ENCODE measurements at regions not wholly inside any gene's neighbourhood (a gene's known extent, or its start where the extent isn't known, plus 50 kb on each side); places are given as distances from the start of the nearest gene placed in this dataset.

GRCh38 chr14:44010595-44010994, 496.5 kb downstream of the FSCB start:
- Histone ChIP-seq H3K4me1 (ENCODE audit: control insufficient read depth in 2 of 2, insufficient read depth in 2 of 2, low read length in 1 of 2) (no peaks in the 10 kb centered on the region), H3K36me3 (ENCODE audit: control insufficient read depth in 2 of 2, insufficient read depth in 2 of 2, low read length in 1 of 2) (no peaks in the 10 kb centered on the region), H3K9me3 (ENCODE audit: control insufficient read depth in 2 of 2, insufficient read depth in 1 of 2, low read depth in 1 of 2, low read length in 1 of 2) (no peaks in the 10 kb centered on the region), H3K27ac (ENCODE audit: low read depth in 2 of 2, low read length in 1 of 2) (no peak overlapping the region), H3K4me3 (ENCODE audit: low read depth in 1 of 2, low read length in 2 of 2) (no peak overlapping the region), H3K27me3 (ENCODE audit: control insufficient read depth in 1 of 2, insufficient read depth in 2 of 2, low read length in 2 of 2) (no peaks in the 10 kb centered on the region)

GRCh38 chr14:44010071-44010470, 497.0 kb downstream of the FSCB start:
- WGBS, 2 donors: 50 to 52% methylated on average over 3 of the region's 3 CpGs
- Histone ChIP-seq H3K4me1 (ENCODE audit: control insufficient read depth in 2 of 2, insufficient read depth in 2 of 2, low read length in 1 of 2) (no peaks in the 10 kb centered on the region), H3K36me3 (ENCODE audit: control insufficient read depth in 2 of 2, insufficient read depth in 2 of 2, low read length in 1 of 2) (no peaks in the 10 kb centered on the region)

GRCh38 chr14:44009642-44010041, 497.4 kb downstream of the FSCB start:
- no peaks in the 10 kb centered on the region for H3K27me3 ChIP-seq (ENCODE audit: control insufficient read depth in 1 of 2, insufficient read depth in 2 of 2, low read length in 2 of 2)
- no peaks in the 10 kb centered on the region for H3K36me3 ChIP-seq (ENCODE audit: control insufficient read depth in 2 of 2, insufficient read depth in 2 of 2, low read length in 1 of 2)
- H3K4me1 ChIP-seq (ENCODE audit: control insufficient read depth in 2 of 2, insufficient read depth in 2 of 2, low read length in 1 of 2): no peaks in the 10 kb centered on the region
- H3K4me3 ChIP-seq (ENCODE audit: low read depth in 1 of 2, low read length in 2 of 2): no peak overlapping the region
- no peaks in the 10 kb centered on the region for H3K9me3 ChIP-seq (ENCODE audit: control insufficient read depth in 2 of 2, insufficient read depth in 1 of 2, low read depth in 1 of 2, low read length in 1 of 2)
- 51 to 71% methylated on average over 1 of the region's 1 CpG for WGBS, 2 donors
- H3K27ac ChIP-seq (ENCODE audit: low read depth in 2 of 2, low read length in 1 of 2): no peak overlapping the region

More at GRCh38 chr14:44010071-44010470, 497.0 kb downstream of the FSCB start:
- Histone ChIP-seq H3K4me3 (ENCODE audit: low read depth in 1 of 2, low read length in 2 of 2) (no peak overlapping the region), H3K9me3 (ENCODE audit: control insufficient read depth in 2 of 2, insufficient read depth in 1 of 2, low read depth in 1 of 2, low read length in 1 of 2) (no peaks in the 10 kb centered on the region), H3K27me3 (ENCODE audit: control insufficient read depth in 1 of 2, insufficient read depth in 2 of 2, low read length in 2 of 2) (no peaks in the 10 kb centered on the region), H3K27ac (ENCODE audit: low read depth in 2 of 2, low read length in 1 of 2) (no peak overlapping the region)

- no peaks in the 10 kb centered on the region for H3K27me3 ChIP-seq (ENCODE audit: control insufficient read depth in 1 of 2, insufficient read depth in 2 of 2, low read length in 2 of 2)
Observed at GRCh38 chr14:43988989-43989388, 518.1 kb downstream of the FSCB start.

GRCh38 chr14:43983721-43984120, 523.4 kb downstream of the FSCB start:
- Histone ChIP-seq H3K27me3 (ENCODE audit: control insufficient read depth in 1 of 2, insufficient read depth in 2 of 2, low read length in 2 of 2) (no peaks in the 10 kb centered on the region), H3K4me3 (ENCODE audit: low read depth in 1 of 2, low read length in 2 of 2) (no peak overlapping the region), H3K27ac (ENCODE audit: low read depth in 2 of 2, low read length in 1 of 2) (no peak overlapping the region), H3K4me1 (ENCODE audit: control insufficient read depth in 2 of 2, insufficient read depth in 2 of 2, low read length in 1 of 2) (no peaks in the 10 kb centered on the region), H3K36me3 (ENCODE audit: control insufficient read depth in 2 of 2, insufficient read depth in 2 of 2, low read length in 1 of 2) (no peaks in the 10 kb centered on the region), H3K9me3 (ENCODE audit: control insufficient read depth in 2 of 2, insufficient read depth in 1 of 2, low read depth in 1 of 2, low read length in 1 of 2) (no peaks in the 10 kb centered on the region)
- WGBS, 2 donors: 65 to 75% methylated on average over 8 of the region's 8 CpGs

More at GRCh38 chr14:43988989-43989388, 518.1 kb downstream of the FSCB start:
- H3K27ac ChIP-seq (ENCODE audit: low read depth in 2 of 2, low read length in 1 of 2): no peak overlapping the region
- no peaks in the 10 kb centered on the region for H3K36me3 ChIP-seq (ENCODE audit: control insufficient read depth in 2 of 2, insufficient read depth in 2 of 2, low read length in 1 of 2)
- H3K9me3 ChIP-seq (ENCODE audit: control insufficient read depth in 2 of 2, insufficient read depth in 1 of 2, low read depth in 1 of 2, low read length in 1 of 2): no peaks in the 10 kb centered on the region
- no peaks in the 10 kb centered on the region for H3K4me1 ChIP-seq (ENCODE audit: control insufficient read depth in 2 of 2, insufficient read depth in 2 of 2, low read length in 1 of 2)
- no peak overlapping the region for H3K4me3 ChIP-seq (ENCODE audit: low read depth in 1 of 2, low read length in 2 of 2)

GRCh38 chr14:43981135-43981768, 525.8 kb downstream of the FSCB start:
- Histone ChIP-seq H3K9me3 (ENCODE audit: control insufficient read depth in 2 of 2, insufficient read depth in 1 of 2, low read depth in 1 of 2, low read length in 1 of 2) (no peaks in the 10 kb centered on the region), H3K4me1 (ENCODE audit: control insufficient read depth in 2 of 2, insufficient read depth in 2 of 2, low read length in 1 of 2) (no peaks in the 10 kb centered on the region), H3K27ac (ENCODE audit: low read depth in 2 of 2, low read length in 1 of 2) (no peak overlapping the region), H3K36me3 (ENCODE audit: control insufficient read depth in 2 of 2, insufficient read depth in 2 of 2, low read length in 1 of 2) (no peaks in the 10 kb centered on the region), H3K27me3 (ENCODE audit: control insufficient read depth in 1 of 2, insufficient read depth in 2 of 2, low read length in 2 of 2) (no peaks in the 10 kb centered on the region), H3K4me3 (ENCODE audit: low read depth in 1 of 2, low read length in 2 of 2) (no peak overlapping the region)
- 48 to 53% methylated on average over 3 of the region's 3 CpGs for WGBS, 2 donors

- H3K27me3 ChIP-seq (ENCODE audit: control insufficient read depth in 1 of 2, insufficient read depth in 2 of 2, low read length in 2 of 2): no peaks in the 10 kb centered on the region
- H3K4me3 ChIP-seq (ENCODE audit: low read depth in 1 of 2, low read length in 2 of 2): no peak overlapping the region
- no peaks in the 10 kb centered on the region for H3K9me3 ChIP-seq (ENCODE audit: control insufficient read depth in 2 of 2, insufficient read depth in 1 of 2, low read depth in 1 of 2, low read length in 1 of 2)
- H3K27ac ChIP-seq (ENCODE audit: low read depth in 2 of 2, low read length in 1 of 2): no peak overlapping the region
- H3K36me3 ChIP-seq (ENCODE audit: control insufficient read depth in 2 of 2, insufficient read depth in 2 of 2, low read length in 1 of 2): no peaks in the 10 kb centered on the region
- 87 to 88% methylated on average over 5 of the region's 5 CpGs for WGBS, 2 donors
- no peaks in the 10 kb centered on the region for H3K4me1 ChIP-seq (ENCODE audit: control insufficient read depth in 2 of 2, insufficient read depth in 2 of 2, low read length in 1 of 2)
Observed at GRCh38 chr14:43956741-43957140, 550.3 kb downstream of the FSCB start.

GRCh38 chr14:43949400-43949799, 557.7 kb downstream of the FSCB start:
- 37 to 40% methylated on average over 3 of the region's 3 CpGs for WGBS, 2 donors
- Histone ChIP-seq H3K4me3 (ENCODE audit: low read depth in 1 of 2, low read length in 2 of 2) (no peak overlapping the region), H3K4me1 (ENCODE audit: control insufficient read depth in 2 of 2, insufficient read depth in 2 of 2, low read length in 1 of 2) (no peaks in the 10 kb centered on the region), H3K27me3 (ENCODE audit: control insufficient read depth in 1 of 2, insufficient read depth in 2 of 2, low read length in 2 of 2) (no peaks in the 10 kb centered on the region), H3K9me3 (ENCODE audit: control insufficient read depth in 2 of 2, insufficient read depth in 1 of 2, low read depth in 1 of 2, low read length in 1 of 2) (no peaks in the 10 kb centered on the region), H3K27ac (ENCODE audit: low read depth in 2 of 2, low read length in 1 of 2) (no peak overlapping the region), H3K36me3 (ENCODE audit: control insufficient read depth in 2 of 2, insufficient read depth in 2 of 2, low read length in 1 of 2) (no peaks in the 10 kb centered on the region)

- peaks cover 7 to 12% of the 10 kb centered on the region in 2 donors for H3K9me3 ChIP-seq (ENCODE audit: control insufficient read depth in 2 of 2, insufficient read depth in 1 of 2, low read depth in 1 of 2, low read length in 1 of 2)
- no peaks in the 10 kb centered on the region for H3K4me1 ChIP-seq (ENCODE audit: control insufficient read depth in 2 of 2, insufficient read depth in 2 of 2, low read length in 1 of 2)
- H3K27me3 ChIP-seq (ENCODE audit: control insufficient read depth in 1 of 2, insufficient read depth in 2 of 2, low read length in 2 of 2): no peaks in the 10 kb centered on the region
- no peak overlapping the region for H3K4me3 ChIP-seq (ENCODE audit: low read depth in 1 of 2, low read length in 2 of 2)
- 85% methylated on average over 11 of the region's 11 CpGs for WGBS, 2 donors
- H3K27ac ChIP-seq (ENCODE audit: low read depth in 2 of 2, low read length in 1 of 2): no peak overlapping the region
- no peaks in the 10 kb centered on the region for H3K36me3 ChIP-seq (ENCODE audit: control insufficient read depth in 2 of 2, insufficient read depth in 2 of 2, low read length in 1 of 2)
Observed at GRCh38 chr14:43939836-43940235, 567.2 kb downstream of the FSCB start.

GRCh38 chr14:43938588-43939281, 568.3 kb downstream of the FSCB start:
- Histone ChIP-seq H3K9me3 (ENCODE audit: control insufficient read depth in 2 of 2, insufficient read depth in 1 of 2, low read depth in 1 of 2, low read length in 1 of 2) (peaks cover 7 to 12% of the 10 kb centered on the region in 2 donors), H3K4me3 (ENCODE audit: low read depth in 1 of 2, low read length in 2 of 2) (no peak overlapping the region), H3K36me3 (ENCODE audit: control insufficient read depth in 2 of 2, insufficient read depth in 2 of 2, low read length in 1 of 2) (no peaks in the 10 kb centered on the region), H3K27ac (ENCODE audit: low read depth in 2 of 2, low read length in 1 of 2) (no peak overlapping the region), H3K4me1 (ENCODE audit: control insufficient read depth in 2 of 2, insufficient read depth in 2 of 2, low read length in 1 of 2) (no peaks in the 10 kb centered on the region), H3K27me3 (ENCODE audit: control insufficient read depth in 1 of 2, insufficient read depth in 2 of 2, low read length in 2 of 2) (no peaks in the 10 kb centered on the region)
- 86 to 87% methylated on average over 25 of the region's 25 CpGs for WGBS, 2 donors

All from esophagus (tissue), 2 donors.